ENCODE measurements at regions not wholly inside any gene's neighbourhood (a gene's known extent, or its start where the extent isn't known, plus 50 kb on each side); places are given as distances from the start of the nearest gene placed in this dataset.

GRCh38 chr16:85428168-85428898 lies 184.8 kb upstream of the GSE1 start:
- Histone ChIP-seq H3K4me3 (no peak overlapping the region), H3K36me3 (no peaks in the 10 kb centered on the region), H3K27me3 (no peaks in the 10 kb centered on the region), H3K9me3 (no peaks in the 10 kb centered on the region), H3K4me1 (peaks cover 18 to 30% (median 23%) of the 10 kb centered on the region in 4 donors), H3K27ac (no peak overlapping the region)
- no peak for TF ChIP-seq POLR2A (IDR thresholded peaks at IDR 0.05)
- TF ChIP-seq CTCF (IDR thresholded peaks at IDR 0.05): peak in 4 of 7 experiments; percentile 27 to 61 (median 49)
- DNase-seq: peak; percentile 72
- WGBS, 5 donors: 46 to 61% (median 51%) methylated on average over 13 to 17 of the region's 17 CpGs
- intact Hi-C loops (cut with DNase I; ENCODE audit: low total_unique reads): loop anchor here (5.0 kb wide), 1 partner anchor 179 kb away; no protein-coding TSS in a partner anchor

GRCh38 chr16:85428899-85429775 lies 184.0 kb upstream of the GSE1 start:
- DNase-seq: no peak
- no peaks in the 10 kb centered on the region for H3K27me3 ChIP-seq
- no peak overlapping the region for H3K4me3 ChIP-seq
- no peaks in the 10 kb centered on the region for H3K36me3 ChIP-seq
- no peaks in the 10 kb centered on the region for H3K9me3 ChIP-seq
- H3K27ac ChIP-seq: no peak overlapping the region
- H3K4me1 ChIP-seq: peaks cover 10 to 22% (median 15%) of the 10 kb centered on the region in 4 donors
- intact Hi-C loops (cut with DNase I; ENCODE audit: low total_unique reads): loop anchor here (5.0 kb wide), 1 partner anchor 178 kb away; no protein-coding TSS in a partner anchor
- WGBS, 5 donors: 92 to 95% (median 94%) methylated on average over 15 to 25 of the region's 25 CpGs
- TF ChIP-seq POLR2AphosphoS5 (IDR thresholded peaks at IDR 0.05) (no peak), POLR2A (IDR thresholded peaks at IDR 0.05) (no peak), EP300 (IDR thresholded peaks at IDR 0.05) (no peak), CTCF (IDR thresholded peaks at IDR 0.05) (no peak)

- DNase-seq: no peak
- intact Hi-C loops (cut with DNase I; ENCODE audit: low total_unique reads): loop anchor here (5.0 kb wide), 1 partner anchor 177 kb away; no protein-coding TSS in a partner anchor
- TF ChIP-seq EP300 (IDR thresholded peaks at IDR 0.05): no peak
- no peak for TF ChIP-seq POLR2AphosphoS5 (IDR thresholded peaks at IDR 0.05)
- no peak for TF ChIP-seq CTCF (IDR thresholded peaks at IDR 0.05)
- no peak for TF ChIP-seq POLR2A (IDR thresholded peaks at IDR 0.05)
Measured at GRCh38 chr16:85429776-85430522, 183.2 kb upstream of the GSE1 start.

More at GRCh38 chr16:85429776-85430522, 183.2 kb upstream of the GSE1 start:
- H3K27me3 ChIP-seq: no peaks in the 10 kb centered on the region
- no peaks in the 10 kb centered on the region for H3K9me3 ChIP-seq
- H3K4me3 ChIP-seq: no peak overlapping the region
- H3K36me3 ChIP-seq: no peaks in the 10 kb centered on the region
- peaks cover 3 to 14% (median 7%) of the 10 kb centered on the region in 4 donors for H3K4me1 ChIP-seq
- 79 to 84% (median 79%) methylated on average over 18 of the region's 18 CpGs for WGBS, 5 donors
- H3K27ac ChIP-seq: no peak overlapping the region
